Jurkat, Clone E6-1 (cell line): ENCODE measurements at regions not wholly inside any gene's neighbourhood (a gene's known extent, or its start where the extent isn't known, plus 50 kb on each side); places are given as distances from the start of the nearest gene placed in this dataset.
"Not testable (repeated sequence)": the region's sequence is repeated elsewhere in the genome, so short reads cannot be mapped to it uniquely, and the experiment has no call there.

Source experiments
- DNase-seq: peaks from one replicate; pipeline ENCODE4 v3.0.0-alpha.2; 2011; ENCODE audit warnings: low read depth, low spot score
- H3K4me3 ChIP-seq: 2 replicates; pipeline ENCODE4 v1.5.1; 2011; ENCODE audit warnings: mild to moderate bottlenecking, low read length, control low read depth, moderate library complexity

DNA sequence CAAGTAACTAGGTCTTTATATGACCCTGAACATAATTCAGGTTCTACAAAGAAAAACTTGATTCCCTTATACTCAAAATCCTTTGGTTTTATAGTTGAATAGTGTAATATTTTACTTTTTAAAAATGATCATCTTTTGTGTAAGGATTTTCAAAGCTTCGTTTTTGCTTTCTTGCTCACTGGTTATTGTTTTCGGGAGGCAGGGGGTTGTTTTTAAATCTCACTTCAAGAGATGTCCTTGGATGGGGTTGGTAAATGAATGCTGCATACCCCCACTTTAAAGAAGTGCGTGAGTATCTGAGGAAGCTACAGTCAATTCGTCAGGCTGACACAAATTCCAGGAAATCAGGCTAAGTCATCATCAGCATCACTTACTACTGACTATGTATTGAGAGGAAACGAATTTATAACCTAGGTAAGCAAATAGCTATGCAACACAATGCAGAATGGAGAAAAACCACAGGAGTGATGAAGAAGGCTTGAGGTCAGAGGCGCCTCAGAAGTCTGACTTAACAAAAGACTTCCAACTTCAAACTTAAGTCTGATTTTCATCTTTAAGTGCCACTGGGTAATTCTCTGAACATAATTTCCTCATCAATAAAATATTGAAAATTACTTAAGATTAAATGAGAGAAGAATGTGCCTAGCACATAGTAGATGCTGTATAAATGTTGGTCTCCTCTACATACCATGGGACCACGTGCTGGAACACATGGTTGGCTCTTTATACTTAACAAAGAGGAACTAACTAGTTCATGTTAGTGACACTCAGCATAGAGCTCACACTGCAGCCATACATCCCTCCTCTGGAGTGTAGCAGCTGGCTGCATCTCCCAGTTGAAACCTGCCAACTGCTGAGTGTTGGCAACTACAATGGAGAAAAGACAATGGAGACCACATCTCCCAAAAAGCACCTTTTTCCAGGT lies 106.0 kb upstream of the KIF2A start:
- peak; percentile 17 for DNase-seq
- no peak overlapping the region for H3K4me3 ChIP-seq

DNA sequence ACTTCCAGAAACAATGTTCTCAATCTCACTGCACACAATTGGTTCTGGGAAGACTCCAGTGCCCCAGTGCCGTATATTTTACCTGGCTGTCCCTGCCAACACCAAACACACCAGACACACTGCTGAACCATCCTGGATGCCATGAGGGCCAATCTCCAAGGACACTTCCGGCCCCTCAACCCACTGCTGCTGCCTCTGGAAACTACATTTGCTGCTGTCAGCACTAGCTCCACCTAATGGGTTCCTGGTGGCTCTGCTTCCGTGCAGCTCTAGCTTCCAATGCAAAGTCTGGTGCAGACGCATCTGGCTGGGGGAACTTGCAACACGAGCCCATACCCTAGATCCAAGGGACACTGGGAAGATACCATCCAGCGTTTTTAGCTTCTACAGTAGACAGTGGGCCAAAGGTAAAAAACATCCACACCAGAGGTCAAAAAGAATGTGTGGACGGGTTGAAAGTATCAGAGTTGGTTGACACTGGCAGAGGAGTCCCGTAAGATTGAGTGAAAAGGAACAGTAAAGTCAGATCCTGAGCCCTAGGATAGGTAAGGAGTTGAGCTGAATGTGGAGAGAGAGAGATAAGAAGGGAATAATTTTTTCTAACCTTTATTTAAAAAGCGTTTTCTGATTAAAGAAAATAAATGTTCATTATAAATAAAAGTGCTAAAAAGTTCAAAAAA lies 99.7 kb upstream of the KIF2A start:
- DNase-seq = no peak
- H3K4me3 ChIP-seq = no peak overlapping the region

DNA sequence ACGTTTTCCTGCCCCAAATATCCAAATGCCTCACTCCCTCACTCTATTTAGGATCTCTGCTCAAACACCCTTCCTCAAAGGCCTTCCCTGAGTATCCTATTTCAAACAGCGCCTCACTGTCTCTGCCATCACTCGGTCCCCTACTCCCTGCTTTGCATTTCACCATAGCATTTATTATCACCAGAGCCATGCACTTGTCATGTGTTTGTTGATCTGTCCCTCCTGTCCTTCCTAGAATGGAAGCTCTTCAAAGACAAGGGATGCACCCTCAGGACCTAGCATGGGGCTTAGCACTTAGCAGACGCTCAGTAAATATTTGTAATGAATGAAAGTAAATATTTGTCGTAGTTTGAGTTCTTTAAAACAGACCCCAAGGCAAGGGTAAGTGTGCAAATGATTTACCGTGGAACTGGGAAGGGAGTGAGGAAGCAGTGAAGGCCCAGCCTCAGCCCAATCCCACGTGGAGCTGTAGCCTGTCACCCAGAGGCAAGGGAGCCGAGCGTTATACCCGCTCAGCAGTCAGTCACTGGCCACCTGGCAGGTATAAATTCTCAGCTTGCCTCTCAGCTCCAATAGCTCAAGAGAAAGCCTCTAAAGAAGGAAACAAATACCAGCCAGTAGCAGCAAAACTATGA lies 97.7 kb upstream of the KIF2A start:
- no peak for DNase-seq

DNA sequence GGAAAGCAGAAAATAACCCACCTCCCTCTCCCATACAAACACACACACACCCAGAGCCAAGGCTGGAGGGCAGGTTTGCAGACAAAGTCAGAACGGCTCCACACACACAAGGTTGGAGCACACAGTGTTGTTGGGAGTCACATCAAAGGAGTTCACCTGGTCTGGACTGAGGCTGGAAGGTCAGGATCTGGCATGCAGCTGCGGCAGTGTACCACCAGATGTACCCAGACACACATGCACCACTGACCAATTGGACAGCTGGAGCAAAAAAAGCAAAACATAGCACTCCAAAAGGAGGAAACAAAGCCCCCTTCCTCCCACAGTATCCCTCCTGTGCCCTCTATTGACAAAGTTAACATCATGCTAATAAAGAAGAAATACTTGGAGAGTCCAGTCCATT lies 94.6 kb upstream of the KIF2A start:
- no peak for DNase-seq
- H3K4me3 ChIP-seq = no peak overlapping the region

More for the DNA sequence above, 97.7 kb upstream of the KIF2A start:
- H3K4me3 ChIP-seq = no peak overlapping the region

DNA sequence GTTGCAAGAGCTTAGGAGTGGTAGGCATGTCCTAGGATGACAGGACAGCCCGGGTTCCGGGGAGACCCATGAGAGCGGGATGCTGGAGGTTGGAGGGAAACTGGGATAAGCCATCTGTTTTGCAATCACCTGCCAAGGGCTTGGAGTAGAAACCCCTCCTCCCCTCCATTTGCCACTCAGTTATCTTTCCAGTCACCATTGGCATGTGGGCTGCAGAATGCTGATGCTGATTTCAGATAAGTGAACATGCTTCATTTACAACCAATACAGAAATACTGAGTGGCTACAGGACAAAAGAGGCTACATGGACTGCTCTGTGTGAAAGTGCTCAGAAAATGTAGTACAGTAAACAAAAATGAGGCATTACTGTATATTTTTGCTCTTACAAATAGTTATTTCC lies 93.4 kb upstream of the KIF2A start:
- H3K4me3 ChIP-seq = no peak overlapping the region
- DNase-seq = no peak

DNA sequence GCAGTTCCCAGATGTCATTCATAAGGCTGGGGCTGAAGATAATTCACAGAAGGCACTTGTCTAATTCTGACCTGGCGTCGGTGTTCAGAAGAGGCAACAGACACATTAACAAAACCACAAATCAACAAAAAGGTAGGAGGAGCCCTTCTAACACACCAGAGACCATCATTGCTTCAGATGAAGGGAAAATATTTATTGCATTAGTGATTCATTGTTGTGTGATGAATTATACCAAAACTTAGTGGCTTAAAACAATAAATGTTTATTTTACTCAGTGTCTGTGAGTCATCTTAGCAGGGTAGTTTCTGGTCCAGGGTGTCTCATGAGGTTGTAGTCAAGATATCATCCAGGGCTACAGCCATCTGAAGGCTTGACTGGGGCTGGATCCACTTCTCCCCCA lies 91.3 kb upstream of the KIF2A start:
- DNase-seq = no peak
- no peak overlapping the region for H3K4me3 ChIP-seq

DNA sequence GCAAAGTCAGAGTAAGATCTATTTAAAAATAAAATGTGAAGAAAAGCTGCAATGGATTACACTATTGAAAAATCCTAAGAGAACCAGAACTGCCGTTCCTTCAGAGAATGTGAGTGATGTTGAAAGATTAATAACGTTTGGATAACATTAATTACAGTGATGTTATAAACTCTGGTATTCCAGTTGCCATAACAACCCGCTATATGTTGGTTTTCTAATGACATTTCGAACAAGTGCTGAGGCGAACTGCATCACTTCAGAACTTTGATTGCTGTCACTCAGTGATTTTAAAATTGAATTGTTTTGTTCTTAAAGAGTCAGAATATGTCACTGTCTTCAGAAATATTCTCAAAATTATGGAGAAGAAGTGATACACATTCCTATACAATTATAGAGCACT lies 89.4 kb upstream of the KIF2A start:
- DNase-seq, H3K4me3 ChIP-seq: not testable (repeated sequence)

DNA sequence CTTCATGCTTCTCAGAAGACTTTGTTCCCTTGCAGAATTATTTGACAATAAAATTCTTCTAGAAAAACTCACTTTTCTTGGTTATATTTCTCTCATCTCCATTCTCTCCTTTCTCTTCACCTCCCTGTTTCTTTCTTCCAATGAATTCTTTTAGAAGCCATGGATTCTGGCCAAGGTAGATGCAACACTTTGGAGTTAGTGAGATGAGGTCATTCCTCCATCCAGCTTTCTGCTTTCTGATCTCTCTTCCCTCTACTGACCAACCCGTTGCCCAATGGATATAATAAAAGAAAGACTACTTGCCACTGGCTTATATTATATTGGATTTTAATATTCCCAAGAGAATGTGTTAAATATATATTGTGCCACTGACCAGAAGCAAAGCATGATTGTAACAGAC lies 88.9 kb upstream of the KIF2A start:
- not testable (repeated sequence) for DNase-seq, H3K4me3 ChIP-seq

DNA sequence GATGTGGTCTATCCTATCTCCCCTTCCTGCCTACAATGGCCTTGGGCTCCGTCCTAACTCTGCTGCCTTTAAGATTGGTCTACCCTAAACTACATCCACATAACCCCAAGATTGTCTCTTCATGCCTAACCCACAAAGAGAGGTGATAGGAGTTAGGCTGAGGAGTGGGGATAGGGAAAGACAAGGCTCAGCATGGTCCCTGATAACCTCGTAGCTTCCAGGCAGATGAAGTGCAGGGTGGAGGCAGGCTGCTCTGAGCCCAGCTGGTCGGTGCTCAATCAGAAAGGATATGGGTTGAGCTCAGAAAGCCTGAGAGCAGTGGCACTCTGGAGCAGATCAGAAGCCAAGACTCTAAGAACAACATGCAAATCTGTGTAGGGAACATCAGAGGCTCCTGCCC lies 87.1 kb upstream of the KIF2A start:
- not testable (repeated sequence) for DNase-seq, H3K4me3 ChIP-seq

DNA sequence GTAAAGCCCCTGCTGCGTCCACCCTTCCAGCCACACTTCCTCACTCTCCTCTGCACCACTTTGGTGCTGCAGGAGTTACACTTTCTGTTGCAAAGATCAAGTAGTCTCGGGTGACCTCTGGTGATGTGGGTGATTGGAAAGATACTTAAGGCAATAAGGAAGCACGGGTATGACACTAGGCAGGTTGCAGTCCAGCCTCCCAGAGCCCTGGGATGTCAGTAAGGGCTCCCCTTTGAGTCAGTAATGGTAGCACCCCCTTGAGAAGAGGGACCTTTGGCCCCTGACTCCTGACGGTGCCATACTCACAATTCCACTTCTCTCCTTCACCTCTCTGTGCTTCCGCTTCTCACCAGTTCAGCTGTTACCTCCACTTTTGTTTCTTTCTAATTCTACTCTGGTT lies 84.1 kb upstream of the KIF2A start:
- not testable (repeated sequence) for DNase-seq, H3K4me3 ChIP-seq

DNA sequence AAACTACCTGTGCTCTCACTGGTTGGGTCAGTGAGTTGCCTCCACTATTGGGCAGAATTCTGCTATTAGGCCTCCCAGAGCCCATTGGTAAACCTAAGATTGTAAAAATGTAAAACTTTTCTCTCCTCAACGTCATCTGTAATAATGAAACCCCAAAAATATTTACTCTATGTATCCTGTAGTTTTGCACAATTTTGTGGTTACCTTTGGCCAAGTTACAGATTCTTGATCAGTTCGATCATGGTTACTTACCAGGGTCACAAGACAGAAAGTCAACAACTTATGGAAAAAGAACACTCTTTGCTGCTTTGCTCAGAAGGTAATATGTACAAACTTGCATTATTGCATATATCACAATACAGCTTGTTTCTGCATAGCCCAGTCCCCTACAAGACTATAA lies 83.7 kb upstream of the KIF2A start:
- not testable (repeated sequence) for H3K4me3 ChIP-seq, DNase-seq

DNA sequence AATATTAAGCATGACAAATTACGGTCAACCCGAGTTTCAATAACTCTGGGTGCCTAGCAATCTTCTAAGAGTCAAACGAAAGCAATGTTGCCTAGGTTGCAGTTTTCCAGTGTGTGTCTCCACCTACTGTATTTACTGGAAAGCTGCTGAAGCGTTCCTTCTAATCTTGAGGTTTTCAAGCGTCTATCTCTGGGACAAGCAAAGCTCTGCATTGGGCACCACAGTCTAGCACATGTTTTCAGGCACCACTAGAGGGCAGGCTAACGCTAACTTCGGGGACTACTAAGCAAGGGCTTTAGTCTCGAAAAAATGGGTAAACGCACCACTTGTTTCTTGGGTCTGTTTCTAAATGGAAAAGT lies 82.7 kb upstream of the KIF2A start:
- not testable (repeated sequence) for DNase-seq, H3K4me3 ChIP-seq

DNA sequence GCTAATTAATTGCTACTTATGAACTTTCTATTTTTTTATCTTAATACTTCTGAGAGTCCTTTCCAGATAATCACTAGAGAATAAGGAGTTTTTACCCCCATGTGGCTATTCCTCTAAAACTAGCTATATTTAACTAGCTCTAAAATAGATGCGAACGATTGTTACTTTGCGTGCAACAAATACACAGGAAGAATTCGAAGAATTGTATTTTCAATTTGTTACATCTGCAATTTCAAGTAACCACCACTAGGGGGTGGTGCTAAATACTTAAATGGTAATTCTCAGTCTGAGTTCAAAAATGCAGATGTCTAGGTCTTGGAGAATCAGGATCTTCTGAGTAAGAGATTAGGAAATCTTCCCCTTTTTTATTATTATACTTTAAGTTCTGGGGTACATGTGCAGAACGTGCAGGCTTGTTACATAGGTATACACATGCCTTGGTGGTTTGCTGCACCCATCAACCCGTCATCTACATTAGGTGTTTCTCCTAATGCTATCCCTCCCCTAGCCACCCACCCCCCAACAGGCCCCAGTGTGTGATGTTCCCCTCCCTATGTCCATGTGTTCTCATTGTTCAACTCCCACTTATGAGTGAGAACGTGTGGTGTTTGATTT lies 80.9 kb upstream of the KIF2A start:
- H3K4me3 ChIP-seq, DNase-seq: not testable (repeated sequence)

DNA sequence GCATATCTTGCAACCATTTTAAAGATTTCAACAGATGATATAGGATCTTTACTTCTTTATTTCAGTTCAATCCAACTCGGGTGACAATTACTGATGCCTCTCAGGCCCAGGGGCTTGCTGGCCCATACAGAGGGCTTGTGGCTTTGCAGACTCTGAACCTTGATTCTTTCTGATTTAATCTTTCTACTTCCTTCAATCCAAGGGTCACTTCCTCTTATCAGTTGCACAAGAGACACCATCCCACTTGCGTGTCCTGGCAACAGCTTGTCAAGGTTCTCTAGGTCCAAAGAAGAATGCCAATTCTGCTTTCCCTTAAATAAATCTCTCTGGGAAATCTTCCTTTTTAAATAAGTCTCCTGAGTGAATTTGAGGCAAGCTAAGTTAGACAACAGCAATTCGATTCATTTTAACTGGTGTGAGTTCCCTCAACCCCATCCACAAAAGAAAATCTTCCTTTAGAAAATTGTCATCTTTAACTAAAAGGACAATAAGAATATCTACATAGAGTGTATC lies 75.1 kb upstream of the KIF2A start:
- not testable (repeated sequence) for H3K4me3 ChIP-seq

DNA sequence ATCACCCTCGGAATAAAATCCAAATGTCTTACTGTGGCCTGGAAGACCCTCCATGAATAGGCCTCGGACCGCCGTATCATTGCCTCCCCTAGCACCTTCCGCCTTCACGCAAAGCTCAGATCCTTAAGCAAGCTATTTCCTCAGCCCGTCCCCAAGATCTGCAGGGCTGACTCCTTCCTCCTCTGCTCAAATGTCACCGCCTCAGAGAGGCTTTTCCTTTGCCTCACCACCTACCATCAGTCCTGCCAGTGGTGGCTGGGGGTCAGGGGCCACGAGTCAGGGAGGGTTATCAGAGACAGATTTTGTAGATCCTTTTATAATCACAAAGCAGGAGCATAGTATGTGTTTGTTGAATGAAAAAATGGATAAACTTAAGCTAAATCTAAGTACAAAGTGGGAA lies 74.4 kb upstream of the KIF2A start:
- no peak for DNase-seq
- no peak overlapping the region for H3K4me3 ChIP-seq

More for the DNA sequence above, 75.1 kb upstream of the KIF2A start:
- DNase-seq = not testable (repeated sequence)

DNA sequence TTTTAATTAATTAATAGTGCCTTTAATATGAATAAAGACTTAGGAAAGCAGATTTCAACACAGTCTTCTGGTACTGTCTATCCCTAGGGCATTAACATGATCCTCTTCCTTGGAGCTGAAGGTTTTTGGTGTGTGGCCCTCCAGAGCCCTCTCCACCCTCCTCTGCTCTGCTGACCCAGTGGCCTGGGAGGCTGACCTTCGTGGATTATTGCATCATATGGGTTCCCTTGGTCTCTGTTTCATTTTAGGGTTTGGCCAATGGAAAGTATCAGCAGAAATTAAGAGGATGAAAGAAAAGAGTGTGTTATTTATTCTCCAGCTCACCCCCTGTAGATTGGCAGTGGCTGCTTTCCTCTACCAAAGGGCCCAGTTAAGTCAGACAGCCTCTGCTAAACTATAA lies 73.8 kb upstream of the KIF2A start:
- DNase-seq, H3K4me3 ChIP-seq: not testable (repeated sequence)

DNA sequence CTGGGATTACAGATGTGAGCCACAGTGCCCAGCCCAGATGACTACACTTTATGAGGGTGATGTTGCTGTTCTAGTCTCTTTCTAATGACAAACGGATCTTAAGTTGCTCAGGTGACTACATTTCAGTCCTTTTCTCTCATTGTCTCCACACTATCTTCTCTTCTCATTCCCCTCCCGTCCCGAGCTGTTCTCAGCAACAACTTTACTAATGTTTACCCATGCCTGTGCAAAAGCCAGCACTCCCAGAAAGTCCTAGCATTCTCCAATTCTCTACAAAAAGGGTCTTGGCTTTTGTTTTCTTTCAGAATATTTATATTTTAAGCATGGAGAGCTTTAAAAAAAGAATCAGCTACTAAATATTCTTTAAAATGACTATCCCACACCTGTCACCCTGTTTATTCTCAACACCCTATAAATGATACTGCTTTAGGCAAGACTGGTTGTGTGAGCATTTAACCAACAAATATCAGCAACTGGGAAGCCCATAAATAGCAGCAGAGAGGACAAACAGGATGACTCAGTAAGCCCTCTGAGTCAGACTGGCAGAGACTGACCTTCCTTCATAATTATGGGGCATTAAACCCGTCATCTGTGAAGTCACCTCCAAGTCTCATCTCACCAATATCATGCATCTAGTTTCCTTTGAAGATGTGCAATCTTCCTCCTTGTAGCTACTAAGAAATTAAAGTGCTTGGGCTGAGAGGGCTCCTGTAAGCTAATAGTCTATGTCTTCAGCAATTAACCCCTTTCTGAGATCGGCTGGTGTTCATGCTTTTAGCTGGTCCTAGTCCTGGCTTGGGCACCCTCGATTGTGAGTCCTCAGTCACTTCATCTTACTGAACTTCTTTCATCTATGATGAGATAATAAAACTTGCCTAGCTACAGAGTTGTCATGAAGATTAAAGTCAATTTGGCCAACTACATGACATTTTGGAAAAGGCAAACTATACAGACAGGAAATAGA lies 72.6 kb upstream of the KIF2A start:
- DNase-seq, H3K4me3 ChIP-seq: not testable (repeated sequence)

DNA sequence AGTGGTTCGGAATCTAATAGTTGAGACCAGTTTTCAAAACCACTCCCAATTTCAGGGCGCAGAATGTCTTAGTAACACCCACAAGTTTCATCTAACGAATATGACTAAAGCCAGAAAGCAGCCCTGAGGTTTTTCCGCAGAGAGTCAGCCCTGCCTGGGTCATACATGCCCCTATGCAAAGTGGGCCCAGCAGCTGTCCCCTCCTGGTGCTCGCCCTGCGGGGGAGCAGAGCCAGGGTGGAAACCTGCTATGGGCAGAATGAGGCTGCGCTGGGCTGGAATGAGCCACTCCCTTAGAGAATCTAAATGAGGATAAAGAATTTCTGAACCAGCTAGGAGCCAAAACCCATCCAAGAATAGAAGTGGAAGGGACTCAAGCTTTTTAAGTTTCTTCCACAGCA lies 69.4 kb upstream of the KIF2A start:
- not testable (repeated sequence) for H3K4me3 ChIP-seq, DNase-seq
